ENCODE measurements at regions not wholly inside any gene's neighbourhood (a gene's known extent, or its start where the extent isn't known, plus 50 kb on each side); places are given as distances from the start of the nearest gene placed in this dataset.
A peak's percentile ranks its signal among the peaks of the same experiment; 100 is the strongest.

- 0% methylated on average over 1 of the region's 4 CpGs; no CpG with 5 or more reads in 1 of the 2 experiments for WGBS, 2 experiments (ENCODE audit: extremely low coverage in 2 of 2, insufficient read length in 1 of 2)
- peak overlapping the region; percentile 28; the same call in 1 of the 2 replicates for H3K14ac ChIP-seq (replicated peaks; ENCODE audit: low read depth, low read length)
- H3K9me3 ChIP-seq (ENCODE audit: control insufficient read depth, insufficient read depth, low read length), result no peaks in the 10 kb centered on the region
- ATAC-seq (ENCODE audit: low read depth) (peak; percentile 90), DNase-seq (peak; percentile 98)
- ChIA-PET CTCF (no interaction called here), POLR2A (ENCODE audit: unreplicated experiment) (no interaction called here)
- H2BK5ac ChIP-seq (ENCODE audit: low read depth, low read length, poor library complexity, severe bottlenecking), result peak overlapping the region; percentile 92
- peak overlapping the region; percentile 56; the same call in 1 of the 2 replicates for H2BK20ac ChIP-seq (ENCODE audit: low read depth, low read length)
- peaks cover 10% of the 10 kb centered on the region for H3K4me1 ChIP-seq (ENCODE audit: control insufficient read depth, insufficient read depth, low read length)
- dilution Hi-C loops (cut with HindIII; ENCODE audit: low sequenced_read_pairs, unreplicated experiment) (no loop called here), intact Hi-C loops (cut with micrococcal nuclease) (loop anchor here (1.0 kb wide), 1 partner anchor 26 kb away; no protein-coding TSS in a partner anchor), in situ Hi-C loops (cut with MboI; ENCODE audit: low sequenced_read_pairs) (no loop called here)
- peak overlapping the region; percentile 34; the same call in 1 of the 2 replicates for H3K4ac ChIP-seq (ENCODE audit: low read depth, low read length)
- peak overlapping the region; percentile 42; the same call in 1 of the 2 replicates for H3K23ac ChIP-seq (ENCODE audit: low read depth, low read length)
- H4K20me1 ChIP-seq (ENCODE audit: insufficient read depth, low read length), result no peaks in the 10 kb centered on the region
- peak overlapping the region; percentile 95 for H2BK120ac ChIP-seq (ENCODE audit: low read depth, low read length)
- no TSS peak for BruUV-seq (replicated peaks)
- no peak overlapping the region; the same call in 1 of the 2 replicates for H3K56ac ChIP-seq (ENCODE audit: extremely low read depth, insufficient read depth, low read length)
- H3K9ac ChIP-seq (ENCODE audit: low read depth, low read length), result no peak overlapping the region
- peak overlapping the region; percentile 66; the same call in 1 of the 2 replicates for H4K5ac ChIP-seq (ENCODE audit: low read depth, low read length)
- H4K8ac ChIP-seq (ENCODE audit: low read depth in 2 of 2, low read length in 2 of 2), result peak overlapping the region; percentile 13 to 83
- peak overlapping the region; percentile 89; the same call in 1 of the 2 replicates for H3K18ac ChIP-seq (ENCODE audit: low read depth, low read length)
- H3K4me2 ChIP-seq (ENCODE audit: low read depth, low read length), result peak overlapping the region; percentile 17; the same call in 1 of the 2 replicates
- peak overlapping the region; percentile 78 for H4K91ac ChIP-seq (ENCODE audit: insufficient read depth, low read depth, low read length)
- H3K79me1 ChIP-seq (ENCODE audit: low read depth in 1 of 2, low read length in 2 of 2), result no peaks in the 10 kb centered on the region
- peaks cover 4% of the 10 kb centered on the region for H3K9me1 ChIP-seq (ENCODE audit: insufficient read depth, low read length)
- H2AK5ac ChIP-seq (ENCODE audit: low read depth, low read length), result 0 out of 2 replicates have a peak overlapping the region, but pooled peaks have one; percentile 35
- peak overlapping the region; percentile 33; the same call in 1 of the 3 replicates for H2BK15ac ChIP-seq (ENCODE audit: low read depth, low read length)
- H3K4me3 ChIP-seq (ENCODE audit: insufficient read depth, low read depth, low read length), result no peak overlapping the region
- peak overlapping the region; percentile 23 for H2AFZ ChIP-seq (replicated peaks; ENCODE audit: low read length, poor library complexity)
- H2AK9ac ChIP-seq (replicated peaks; ENCODE audit: low read depth, low read length, poor library complexity), result no peak overlapping the region
- H3K27ac ChIP-seq (ENCODE audit: insufficient read depth, low read length), result peak overlapping the region; percentile 12; the same call in 1 of the 2 replicates
- no peaks in the 10 kb centered on the region for H3K27me3 ChIP-seq (ENCODE audit: control insufficient read depth, insufficient read depth, low read length)
- H3K36me3 ChIP-seq (ENCODE audit: control insufficient read depth, insufficient read depth, low read length), result no peaks in the 10 kb centered on the region
- peak; percentile 70 for TF ChIP-seq MXI1 (IDR thresholded peaks at IDR 0.05; ENCODE audit: borderline replicate concordance, low read depth, low read length)
- TF ChIP-seq CHD1 (IDR thresholded peaks at IDR 0.05; ENCODE audit: low read depth, low read length), result no peak
- TF ChIP-seq BHLHE40 (IDR thresholded peaks at IDR 0.05; ENCODE audit: low read depth, low read length), result peak; percentile 78
- peak; percentile 42; the same call in 1 of the 2 replicates for TF ChIP-seq MAZ (IDR thresholded peaks at IDR 0.05; ENCODE audit: borderline replicate concordance, low read depth, low read length)
- TF ChIP-seq FOS (IDR thresholded peaks at IDR 0.05; ENCODE audit: low read depth, low read length), result peak; percentile 68
- peak; percentile 99 for TF ChIP-seq NFE2L2 (IDR thresholded peaks at IDR 0.05; ENCODE audit: low read depth, low read length)
- no peak for TF ChIP-seq ELK1 (IDR thresholded peaks at IDR 0.05; ENCODE audit: borderline replicate concordance, low read depth, low read length)
- TF ChIP-seq RAD21 (IDR thresholded peaks at IDR 0.05; ENCODE audit: low read length), result no peak
- no peak for TF ChIP-seq CTCF (conservative IDR thresholded peaks at IDR 0.05; ENCODE audit: low read depth, low read length)
- TF ChIP-seq POLR2A (IDR thresholded peaks at IDR 0.05; ENCODE audit: low read depth, low read length), result peak; percentile 36; the same call in 1 of the 2 replicates
- peak; percentile 85 for TF ChIP-seq RCOR1 (IDR thresholded peaks at IDR 0.05; ENCODE audit: insufficient replicate concordance, low read length)
- no peak for TF ChIP-seq RFX5 (IDR thresholded peaks at IDR 0.05; ENCODE audit: low read depth, low read length)
- TF ChIP-seq MAFK (IDR thresholded peaks at IDR 0.05; ENCODE audit: low read depth, low read length), result peak; percentile 94
- peak; percentile 83 for TF ChIP-seq CEBPB (IDR thresholded peaks at IDR 0.05; ENCODE audit: low read depth, low read length)
- TF ChIP-seq USF2 (IDR thresholded peaks at IDR 0.05; ENCODE audit: low read depth, low read length), result peak; percentile 95
Measured at GRCh38 chr12:88299567-88300101, 157.5 kb downstream of the TMTC3 start.

Data from IMR-90 (cell line).